Stimulated activated CD8-positive, alpha-beta memory T cell treated with anti-CD3 and anti-CD28 coated beads, Interleukin-4, amount 100 ng/mL, for 1 hour (primary cell): ENCODE measurements at regions not wholly inside any gene's neighbourhood (a gene's known extent, or its start where the extent isn't known, plus 50 kb on each side); places are given as distances from the start of the nearest gene placed in this dataset.

Experiments used
- DNase-seq, 2 donors: peaks; one replicate each; pipeline ENCODE4 v3.0.0-alpha.2; 2020; ENCODE audit warnings: low read depth in 2 of 2, low spot score in 1 of 2

GRCh38 chr6:26284537-26285142, 80.4 kb upstream of the BTN3A2 start:
- no peak for DNase-seq

DNA sequence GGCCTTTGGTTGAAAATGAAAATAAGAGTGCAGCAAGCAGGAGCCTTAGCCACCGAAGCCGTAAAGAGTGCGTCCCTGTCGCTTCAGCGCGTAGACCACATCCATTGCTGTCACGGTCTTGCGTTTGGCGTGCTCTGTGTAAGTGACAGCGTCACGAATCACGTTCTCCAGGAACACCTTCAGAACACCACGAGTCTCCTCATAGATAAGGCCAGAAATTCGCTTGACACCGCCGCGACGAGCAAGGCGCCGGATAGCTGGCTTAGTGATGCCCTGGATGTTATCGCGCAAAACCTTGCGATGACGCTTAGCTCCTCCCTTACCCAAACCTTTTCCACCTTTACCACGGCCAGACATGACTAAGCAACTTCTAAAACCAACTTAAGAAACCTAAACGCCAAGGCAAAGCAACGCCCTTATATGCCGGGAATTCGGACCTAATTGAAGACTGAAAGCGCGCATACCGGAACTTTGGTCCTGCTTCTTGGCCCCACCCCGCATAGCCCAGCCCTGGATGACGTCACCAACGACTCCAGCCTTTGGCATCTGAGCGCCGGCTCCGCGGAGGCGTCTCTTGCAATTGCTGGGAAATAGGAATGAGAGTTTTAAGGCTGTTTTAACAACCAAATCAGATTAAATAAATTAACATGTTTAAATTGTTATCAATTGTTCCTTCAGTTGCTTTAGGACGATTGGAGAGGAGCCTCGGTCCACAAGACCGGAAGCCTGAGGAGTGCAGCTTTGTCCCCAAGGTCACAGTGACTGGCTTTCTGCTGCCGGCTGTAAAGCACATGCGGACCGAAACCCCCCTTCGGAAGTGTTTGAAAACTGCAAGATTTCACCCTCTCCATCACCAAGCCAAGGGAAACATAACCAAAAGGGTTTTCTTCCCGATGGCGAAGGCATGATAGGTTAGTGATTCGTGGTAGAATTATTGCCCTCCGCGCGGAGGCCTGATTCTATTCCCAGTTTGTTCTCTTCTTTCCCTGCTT, 79.6 kb upstream of the BTN3A2 start:
- peak; percentile 83 to 89 for DNase-seq

DNA sequence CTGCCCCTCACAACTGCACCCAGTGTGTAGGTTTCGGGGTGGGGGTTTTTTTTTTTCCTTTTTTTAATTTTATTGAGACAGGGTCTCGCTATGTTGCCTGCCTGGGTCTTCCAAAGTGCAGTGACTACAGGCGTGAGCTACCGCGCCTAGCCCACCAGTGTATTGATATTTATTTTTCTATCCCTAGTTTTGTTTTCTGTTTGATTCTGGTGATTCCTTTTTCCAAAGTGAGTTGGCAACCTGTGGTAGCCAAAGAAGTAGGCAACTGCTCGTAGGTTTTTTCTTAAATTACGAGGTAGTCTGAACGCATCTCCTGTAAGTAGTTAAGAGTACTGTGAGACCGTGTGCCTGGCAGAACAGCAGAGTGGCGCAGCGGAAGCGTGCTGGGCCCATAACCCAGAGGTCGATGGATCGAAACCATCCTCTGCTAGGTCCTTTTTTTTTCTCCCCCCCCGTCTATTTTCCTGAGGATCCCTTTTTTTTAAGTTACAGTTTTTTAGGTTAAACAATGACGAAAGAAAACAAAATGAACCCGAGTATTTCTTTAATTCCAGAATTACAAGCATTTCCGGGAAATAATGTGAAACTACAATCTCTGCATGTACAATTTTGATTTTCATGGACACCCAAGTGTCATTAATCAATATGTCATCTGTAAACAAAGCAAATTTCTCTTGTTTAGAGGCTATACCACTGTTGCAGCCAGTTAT, 78.7 kb upstream of the BTN3A2 start:
- DNase-seq, result peak in 1 of 2 donors; percentile 59

DNA sequence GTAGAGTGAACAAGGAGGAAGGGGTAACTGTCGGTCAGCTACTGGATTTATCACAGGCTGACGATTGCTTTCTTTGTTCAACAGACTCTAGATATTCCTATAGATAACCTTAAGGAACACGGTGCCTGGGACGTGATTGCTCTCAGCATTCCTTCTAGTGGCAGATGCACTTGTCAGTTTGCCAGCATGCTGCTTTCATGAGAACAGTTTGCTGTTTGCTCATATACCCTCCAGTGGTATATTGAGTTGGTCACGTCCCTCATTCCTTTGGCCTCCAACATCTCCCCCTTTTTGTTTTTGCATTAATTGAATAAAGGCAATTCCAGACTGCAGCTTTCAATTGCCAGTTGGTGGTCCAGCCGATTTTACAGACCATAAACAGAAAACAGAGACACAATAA, 76.8 kb upstream of the BTN3A2 start:
- no peak for DNase-seq

GRCh38 chr6:26290941-26291340, 74.1 kb upstream of the BTN3A2 start:
- DNase-seq, result no peak

GRCh38 chr6:26292709-26293108, 72.3 kb upstream of the BTN3A2 start:
- no peak for DNase-seq

DNA sequence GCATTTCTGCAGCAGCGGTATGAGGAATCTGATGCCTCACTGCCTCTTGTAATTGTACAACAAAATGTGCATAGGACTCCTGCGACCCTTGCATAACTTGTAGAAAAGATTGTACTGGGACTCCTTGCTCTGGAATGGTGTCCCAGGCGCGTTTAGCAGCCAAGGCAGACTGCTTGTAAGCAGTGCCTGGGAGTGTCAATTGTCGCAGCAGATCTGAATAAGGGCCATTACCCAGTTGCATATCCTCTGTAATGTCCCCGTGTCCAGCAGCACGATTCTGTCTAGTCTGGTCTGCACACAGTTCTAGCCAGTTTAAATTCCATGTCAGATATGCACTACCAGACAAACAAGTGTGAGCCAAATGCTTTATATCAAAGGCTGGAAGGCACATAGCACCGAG, 70.7 kb upstream of the BTN3A2 start:
- DNase-seq, result no peak

DNA sequence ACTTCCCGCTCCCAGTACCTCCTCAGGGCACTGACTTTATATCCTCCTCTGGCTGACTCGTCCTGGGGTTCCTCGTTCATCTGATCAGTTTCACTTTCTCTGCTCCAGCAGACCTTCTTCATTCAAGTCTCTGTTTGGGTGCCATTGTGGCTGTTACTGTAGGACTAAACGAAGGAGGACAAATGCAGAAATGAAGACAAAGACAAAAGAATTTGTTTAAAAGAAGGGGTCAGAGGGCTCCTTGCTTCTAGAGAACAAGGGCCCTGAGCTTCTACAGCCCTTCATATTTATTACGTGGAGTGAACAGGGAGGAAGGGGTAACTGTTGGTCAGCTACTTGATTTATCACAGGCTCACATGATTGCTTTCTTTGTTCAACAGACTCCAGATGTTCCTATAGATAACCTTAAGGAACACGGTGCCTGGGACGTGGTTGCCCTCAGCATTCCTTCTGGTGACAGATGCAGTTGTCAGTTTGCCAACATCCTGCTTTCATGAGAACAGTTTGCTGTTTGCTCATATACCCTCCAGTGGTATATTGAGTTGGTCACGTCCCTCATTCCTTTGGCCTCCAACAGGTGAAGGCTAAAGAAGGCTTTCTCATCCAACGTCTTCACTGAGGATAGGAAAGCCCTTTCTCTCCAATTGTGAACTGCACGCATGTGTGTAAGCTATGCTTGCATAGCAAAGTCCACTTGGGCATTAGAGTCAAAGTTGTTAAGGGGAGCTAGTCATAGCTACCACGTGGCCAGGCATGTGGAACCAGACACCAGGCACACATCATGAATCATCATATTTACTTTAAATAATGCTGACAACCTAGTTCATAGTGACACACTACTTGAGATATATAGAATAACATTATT, 69.1 kb upstream of the BTN3A2 start:
- no peak for DNase-seq

- no peak for DNase-seq
Measured at GRCh38 chr6:26296556-26296856, 68.5 kb upstream of the BTN3A2 start.

DNA sequence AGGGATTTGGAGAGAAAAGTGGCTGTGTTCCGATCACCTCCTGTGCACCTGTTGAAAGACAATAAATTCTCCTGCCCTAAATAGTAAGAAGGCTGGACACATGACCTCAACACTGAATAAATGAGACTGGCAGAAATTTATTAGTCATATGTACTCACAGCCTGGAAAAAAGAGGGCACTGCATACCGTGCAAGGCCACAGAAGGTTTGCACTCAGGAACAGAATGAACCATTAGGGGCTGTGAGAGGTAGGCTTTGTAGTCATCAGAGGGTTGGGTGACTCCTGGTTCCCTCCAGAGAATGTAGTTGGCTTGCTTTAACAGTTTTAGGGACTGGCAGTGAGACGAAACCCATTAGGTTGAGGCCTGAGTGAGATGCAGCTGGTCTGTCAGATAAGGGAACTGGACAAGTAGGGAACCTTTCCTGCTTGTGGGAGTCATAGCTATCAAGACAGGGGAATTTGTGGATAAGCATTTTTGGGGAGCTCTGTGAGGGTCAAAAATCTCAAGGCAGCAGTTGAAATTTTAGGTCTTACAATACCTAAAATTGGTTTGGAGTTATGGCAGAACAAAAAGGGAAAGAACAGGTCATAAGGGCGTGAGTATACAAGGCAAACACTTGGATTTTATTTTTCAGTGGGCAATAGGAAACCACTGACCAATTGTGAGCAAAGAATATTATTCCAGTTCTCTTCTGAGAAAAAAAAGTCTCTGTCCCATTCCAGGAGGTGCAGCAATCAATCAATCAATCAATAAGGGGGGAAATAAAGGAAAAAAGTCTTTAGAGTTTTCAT, 67.9 kb upstream of the BTN3A2 start:
- no peak for DNase-seq

DNA sequence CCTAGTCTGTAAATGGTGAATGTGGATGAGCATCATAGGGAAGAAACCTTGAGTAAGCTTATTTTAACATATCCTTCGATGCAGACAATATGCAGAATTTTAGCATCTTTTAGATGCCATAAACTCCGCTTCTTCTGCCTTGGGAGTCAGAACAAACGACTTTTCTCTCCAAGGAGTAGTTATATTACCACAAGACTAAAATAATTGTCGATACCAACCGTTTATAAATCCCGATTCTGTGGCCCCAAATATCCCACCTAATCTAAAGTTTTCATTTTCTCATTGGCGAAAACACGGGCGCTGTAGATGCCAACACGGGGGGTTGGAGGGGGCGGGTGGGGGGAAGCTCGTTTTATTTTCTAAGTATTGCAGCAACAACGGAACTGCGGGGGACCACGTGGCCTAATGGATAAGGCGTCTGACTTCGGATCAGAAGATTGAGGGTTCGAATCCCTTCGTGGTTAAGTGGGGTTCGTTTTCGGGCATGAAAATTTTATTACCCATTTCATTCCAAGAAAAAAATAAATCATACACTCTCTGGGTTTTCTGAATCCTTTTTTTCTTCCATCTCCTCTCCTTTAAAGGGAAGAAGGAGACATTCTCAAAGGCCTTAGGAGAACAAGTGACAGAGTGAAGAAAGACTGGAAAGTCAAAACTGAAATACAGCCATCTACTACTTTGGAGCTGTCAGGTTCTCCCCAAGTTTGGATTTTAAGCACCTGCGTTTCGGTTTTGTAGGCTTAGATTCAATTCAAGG, 65.5 kb upstream of the BTN3A2 start:
- no peak for DNase-seq

DNA sequence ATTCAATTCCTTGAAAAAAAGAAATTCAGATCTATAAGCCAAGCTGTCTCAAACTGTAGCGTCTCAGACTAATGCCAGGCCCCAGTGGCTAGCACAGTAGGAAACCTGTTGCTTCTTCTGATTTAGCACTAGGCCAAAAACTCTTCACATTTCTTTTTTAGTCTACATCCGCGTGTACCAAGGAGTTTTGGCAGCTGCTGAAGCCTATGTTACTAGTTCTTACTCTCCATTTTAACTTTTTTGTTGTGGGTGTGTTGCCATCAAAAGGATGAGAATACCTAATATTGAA, 65.0 kb upstream of the BTN3A2 start:
- no peak for DNase-seq

DNA sequence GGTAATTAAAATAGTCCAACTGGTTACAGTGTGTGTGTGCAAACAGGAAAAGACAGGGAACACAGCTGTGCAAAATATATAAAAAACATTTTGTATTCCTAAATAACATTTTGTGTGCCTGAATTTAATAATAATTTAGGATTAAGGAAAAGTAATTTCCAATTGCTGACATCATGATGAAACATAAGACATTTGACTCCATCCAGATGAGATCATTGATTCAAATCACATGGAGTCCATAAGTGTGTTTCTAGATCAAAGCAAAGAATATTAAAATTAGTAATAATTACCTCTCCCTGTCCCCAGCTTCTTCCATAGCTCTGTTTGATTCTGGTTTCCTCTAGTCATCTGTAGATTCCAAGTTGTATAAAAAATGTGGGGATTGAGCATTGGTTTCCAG, 64.6 kb upstream of the BTN3A2 start:
- DNase-seq, result no peak

GRCh38 chr6:26300828-26301227, 64.2 kb upstream of the BTN3A2 start:
- no peak for DNase-seq

DNA sequence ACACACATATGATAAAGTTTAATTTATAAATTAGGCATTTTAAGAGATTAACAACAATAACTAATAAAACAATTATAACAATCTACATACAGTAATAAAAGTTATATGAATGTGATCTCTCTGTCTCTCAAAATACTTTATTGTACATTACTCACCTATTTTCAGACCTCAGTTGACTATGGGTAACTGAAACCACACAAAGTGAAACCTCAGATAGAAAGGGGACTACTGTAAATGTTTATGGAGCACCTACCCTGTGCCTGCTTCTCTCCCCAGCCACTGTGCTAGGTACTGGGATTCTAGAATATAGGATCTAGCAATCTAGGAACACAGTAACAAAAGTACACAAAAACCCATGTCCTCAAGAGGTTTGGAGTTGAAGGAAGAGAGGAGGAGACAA, 63.4 kb upstream of the BTN3A2 start:
- no peak for DNase-seq

GRCh38 chr6:26302941-26303559, 61.9 kb upstream of the BTN3A2 start:
- DNase-seq, result no peak

GRCh38 chr6:26304213-26304796, 60.7 kb upstream of the BTN3A2 start:
- no peak for DNase-seq

DNA sequence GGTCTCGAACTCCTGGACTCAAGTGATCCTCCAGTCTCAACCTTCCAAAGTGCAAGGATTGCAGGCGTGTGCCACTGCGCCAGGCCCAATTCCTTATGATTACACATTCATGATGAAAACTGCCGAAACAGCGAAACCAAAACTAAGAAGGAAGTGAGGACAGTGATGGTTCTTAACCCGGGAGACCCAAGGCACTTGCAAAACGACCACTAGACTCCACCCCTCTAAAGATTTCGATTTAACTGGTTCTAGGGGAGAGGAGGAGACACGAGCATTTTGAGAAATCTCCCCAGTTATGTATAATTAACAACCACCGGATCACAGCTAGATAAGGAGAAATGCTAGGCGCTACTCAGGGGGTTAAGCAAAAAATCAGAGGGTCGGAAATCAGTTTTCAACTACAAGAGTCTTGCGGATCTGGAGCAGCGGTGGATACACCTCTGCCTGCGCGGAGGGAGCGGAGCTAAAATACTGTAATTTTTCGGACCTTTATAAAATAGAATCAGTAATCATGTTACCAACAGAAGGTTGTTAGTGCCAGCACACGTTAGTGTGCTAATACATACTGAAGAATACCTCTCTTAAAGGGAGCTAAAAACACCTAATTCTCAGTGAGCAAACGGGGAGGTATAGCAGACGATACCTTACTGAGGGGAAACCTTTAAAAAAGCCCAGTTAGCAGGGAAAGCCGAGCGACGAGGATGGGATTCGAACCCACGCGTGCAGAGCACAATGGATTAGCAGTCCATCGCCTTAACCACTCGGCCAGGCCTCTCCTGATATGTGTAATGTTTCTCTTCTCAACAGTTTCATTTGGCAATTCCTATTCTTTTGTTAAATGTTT, 60.0 kb upstream of the BTN3A2 start:
- peak in 1 of 2 donors; percentile 50 for DNase-seq
